DOHH2 (cell line): ENCODE measurements at regions not wholly inside any gene's neighbourhood (a gene's known extent, or its start where the extent isn't known, plus 50 kb on each side); places are given as distances from the start of the nearest gene placed in this dataset.

Experiments
- EZH2phosphoT487 ChIP-seq: fragments of 200-600 bp; sonication (generic); IDR thresholded peaks from 2 replicates; pipeline ENCODE4 v1.6.1; 2017; ENCODE audit warnings: borderline replicate concordance, mild to moderate bottlenecking, antibody characterized with exemption, low read length, moderate library complexity, mixed read lengths
- TF ChIP-seq, protein P1 (sequence below): fragments of 200-600 bp; sonication (generic); IDR thresholded peaks from one replicate; pipeline ENCODE4 v1.5.1; 2014; ENCODE audit warnings: antibody characterized with exemption, mild to moderate bottlenecking, low read depth, low read length; ENCODE audit not compliant: poor library complexity, severe bottlenecking

DNA sequence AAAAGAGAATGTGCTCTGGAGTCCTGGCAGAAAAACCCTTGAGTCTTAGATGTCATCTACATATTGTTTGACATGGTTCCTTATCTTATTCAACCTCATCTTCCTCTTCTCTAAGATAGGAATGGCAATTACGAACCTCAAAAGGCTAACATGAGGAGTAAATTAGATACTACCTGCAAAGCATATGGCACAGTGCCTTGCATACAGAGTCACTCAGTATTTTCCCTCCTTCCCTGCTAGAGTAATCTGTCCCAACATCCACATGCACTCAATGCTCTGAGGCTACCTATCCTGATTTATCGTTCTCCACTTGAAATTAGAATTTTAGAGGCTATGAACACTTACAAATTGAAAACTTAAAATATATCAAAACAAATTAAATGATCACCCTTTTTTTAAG is 386.7 kb downstream of the RSL24D1 start:
- TF ChIP-seq, protein P1, sequence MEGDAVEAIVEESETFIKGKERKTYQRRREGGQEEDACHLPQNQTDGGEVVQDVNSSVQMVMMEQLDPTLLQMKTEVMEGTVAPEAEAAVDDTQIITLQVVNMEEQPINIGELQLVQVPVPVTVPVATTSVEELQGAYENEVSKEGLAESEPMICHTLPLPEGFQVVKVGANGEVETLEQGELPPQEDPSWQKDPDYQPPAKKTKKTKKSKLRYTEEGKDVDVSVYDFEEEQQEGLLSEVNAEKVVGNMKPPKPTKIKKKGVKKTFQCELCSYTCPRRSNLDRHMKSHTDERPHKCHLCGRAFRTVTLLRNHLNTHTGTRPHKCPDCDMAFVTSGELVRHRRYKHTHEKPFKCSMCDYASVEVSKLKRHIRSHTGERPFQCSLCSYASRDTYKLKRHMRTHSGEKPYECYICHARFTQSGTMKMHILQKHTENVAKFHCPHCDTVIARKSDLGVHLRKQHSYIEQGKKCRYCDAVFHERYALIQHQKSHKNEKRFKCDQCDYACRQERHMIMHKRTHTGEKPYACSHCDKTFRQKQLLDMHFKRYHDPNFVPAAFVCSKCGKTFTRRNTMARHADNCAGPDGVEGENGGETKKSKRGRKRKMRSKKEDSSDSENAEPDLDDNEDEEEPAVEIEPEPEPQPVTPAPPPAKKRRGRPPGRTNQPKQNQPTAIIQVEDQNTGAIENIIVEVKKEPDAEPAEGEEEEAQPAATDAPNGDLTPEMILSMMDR = no peak
- no peak for TF ChIP-seq EZH2phosphoT487
